Naive thymus-derived CD8-positive, alpha-beta T cell (primary cell): ENCODE measurements at regions not wholly inside any gene's neighbourhood (a gene's known extent, or its start where the extent isn't known, plus 50 kb on each side); places are given as distances from the start of the nearest gene placed in this dataset.

Experiments used
- ATAC-seq, 2 donors: fragments of 150-1000 bp; cut with Tn5 transposase in 1 of 2; sonication (Bioruptor Pico), chemical (Tn5 transposase) in 1 of 2; 1 replicate in 1 of 2; 2 replicates in 1 of 2; pipeline ENCODE4 v1.10.0; 2021; ENCODE audit warnings: mild to moderate bottlenecking in 2 of 2, moderate library complexity in 2 of 2
- POLR2A ChIA-PET: fragments of 350-600 bp; sonication (Branson Sonifier 250); formaldehyde crosslinking; loops from one replicate; lab custom pipeline; 2021; ENCODE audit warnings: antibody characterized with exemption; lab: Charles Lee
- DNase-seq, 10 donors: peaks; one replicate each; pipeline versions ENCODE4 v3.0.0 to v3.0.0-alpha.2; 2020 to 2022
- H3K27ac Mint-ChIP-seq, 10 donors: one replicate each; pipeline ENCODE4 v1.8.0; 2020 to 2022; ENCODE audit warnings: mild to moderate bottlenecking in 10 of 10, mixed read lengths in 10 of 10, moderate library complexity in 4 of 10, inconsistent platforms in 1 of 10
- H3K27me3 Mint-ChIP-seq, 5 donors: one replicate each; pipeline ENCODE4 v1.8.0; 2021 to 2022; ENCODE audit warnings: mixed read lengths in 5 of 5
- H3K36me3 Mint-ChIP-seq, 3 donors: one replicate each; pipeline ENCODE4 v1.8.0; 2020 to 2022; ENCODE audit warnings: mixed read lengths in 3 of 3, mild to moderate bottlenecking in 2 of 3, inconsistent platforms in 1 of 3
- H3K4me1 Mint-ChIP-seq, 4 donors: one replicate each; pipeline ENCODE4 v1.8.0; 2021 to 2022; ENCODE audit warnings: mixed read lengths in 4 of 4
- H3K4me3 Mint-ChIP-seq, 10 donors: one replicate each; pipeline ENCODE4 v1.8.0; 2020 to 2022; ENCODE audit warnings: mild to moderate bottlenecking in 10 of 10, mixed read lengths in 10 of 10, moderate library complexity in 6 of 10, inconsistent platforms in 1 of 10
- H3K9me3 Mint-ChIP-seq, 9 donors: one replicate each; pipeline ENCODE4 v1.8.0; 2020 to 2022; ENCODE audit warnings: mixed read lengths in 9 of 9, mild to moderate bottlenecking in 3 of 9, inconsistent platforms in 1 of 9, moderate library complexity in 1 of 9

DNA sequence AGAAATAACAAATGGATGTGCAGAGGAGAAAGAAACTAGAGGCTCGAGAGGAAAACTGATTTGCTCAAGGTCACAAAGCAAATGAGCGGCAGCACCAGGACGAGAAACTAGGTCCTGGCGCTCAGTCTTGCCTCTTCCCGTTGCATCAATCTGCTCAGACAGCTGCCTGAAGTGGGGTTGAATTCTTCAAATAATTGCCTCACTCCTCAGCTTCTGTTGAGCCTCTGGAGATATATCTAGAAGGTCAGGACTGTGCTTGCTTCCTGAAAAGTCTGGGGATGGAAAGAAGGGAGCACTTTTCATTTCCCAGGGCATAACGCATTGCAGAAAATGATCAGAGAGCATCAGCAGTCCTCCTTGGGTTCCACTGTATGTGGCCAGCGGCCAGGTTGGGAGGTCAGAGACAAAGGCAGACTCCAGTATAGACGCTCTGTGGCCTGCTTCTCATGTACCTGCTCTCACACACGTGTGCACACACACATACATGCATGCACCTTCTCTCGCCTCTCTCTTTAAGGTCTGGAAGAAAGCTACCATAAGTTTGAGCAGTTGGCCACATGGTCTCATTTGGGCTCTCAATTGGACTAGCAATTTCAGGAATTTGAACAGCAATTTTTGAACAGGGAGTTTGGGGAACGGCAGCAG, 83.7 kb upstream of the DUSP5 start:
- H3K27me3 Mint-ChIP-seq = peaks cover 0 to under 1% (median under 1%) of the 10 kb centered on the region in 5 donors
- peak overlapping the region; percentile 26 to 88 (median 77) for H3K27ac Mint-ChIP-seq
- H3K4me3 Mint-ChIP-seq = peak overlapping the region in 9 of 10 donors; percentile 2 to 80 (median 60)
- no peaks in the 10 kb centered on the region for H3K9me3 Mint-ChIP-seq
- ATAC-seq (peak; percentile 20 to 30), DNase-seq (no peak)
- no peaks in the 10 kb centered on the region for H3K36me3 Mint-ChIP-seq
- POLR2A ChIA-PET = no interaction called here
- peaks cover 13 to 62% (median 20%) of the 10 kb centered on the region in 4 donors for H3K4me1 Mint-ChIP-seq

- Mint-ChIP-seq H3K4me3 (peak overlapping the region; percentile 2 to 80 (median 58)), H3K36me3 (no peaks in the 10 kb centered on the region), H3K4me1 (peaks cover 13 to 66% (median 21%) of the 10 kb centered on the region in 4 donors), H3K27me3 (peaks cover 0 to 7% (median 3%) of the 10 kb centered on the region in 5 donors), H3K9me3 (no peaks in the 10 kb centered on the region), H3K27ac (peak overlapping the region; percentile 39 to 88 (median 78))
- peak; percentile 31 to 92 (median 80) for DNase-seq
- POLR2A ChIA-PET = interaction anchor here (0.6 to 1.1 kb wide), 2 partner anchors 44 to 59 kb away, joined by 3 to 5 read pairs; no protein-coding TSS in a partner anchor
- peak; percentile 96 to 97 for ATAC-seq
Observed at GRCh38 chr10:110414548-110415309, 83.0 kb upstream of the DUSP5 start.

DNA sequence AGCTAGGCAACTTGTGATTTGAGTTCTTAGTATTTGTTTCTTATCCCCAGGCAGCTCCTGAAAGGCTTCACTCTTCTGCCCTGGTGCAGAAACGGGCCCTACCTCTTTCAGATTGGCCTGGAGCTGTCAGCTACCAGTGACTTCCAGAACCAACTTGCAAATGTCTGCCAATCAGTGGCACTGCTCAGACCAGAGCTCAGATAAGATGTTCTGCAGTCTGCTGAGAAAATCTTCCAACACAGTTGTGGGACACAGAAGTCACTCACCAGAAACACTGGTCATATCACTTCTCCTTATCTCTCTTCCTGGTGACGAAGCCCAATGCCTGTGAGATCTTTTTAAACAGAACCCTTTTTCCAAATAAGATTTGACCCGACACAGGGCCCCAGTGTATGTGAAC, 81.9 kb upstream of the DUSP5 start:
- H3K9me3 Mint-ChIP-seq = no peaks in the 10 kb centered on the region
- DNase-seq = no peak
- POLR2A ChIA-PET = interaction anchor here (1.1 kb wide), 1 partner anchor 61 kb away, joined by 3 read pairs; no protein-coding TSS in a partner anchor
- no peak overlapping the region for H3K27ac Mint-ChIP-seq
- H3K4me3 Mint-ChIP-seq = no peak overlapping the region
- H3K4me1 Mint-ChIP-seq = peaks cover 13 to 68% (median 23%) of the 10 kb centered on the region in 4 donors
- H3K36me3 Mint-ChIP-seq = no peaks in the 10 kb centered on the region
- peaks cover 0 to 18% (median 7%) of the 10 kb centered on the region in 5 donors for H3K27me3 Mint-ChIP-seq
- no peak for ATAC-seq

DNA sequence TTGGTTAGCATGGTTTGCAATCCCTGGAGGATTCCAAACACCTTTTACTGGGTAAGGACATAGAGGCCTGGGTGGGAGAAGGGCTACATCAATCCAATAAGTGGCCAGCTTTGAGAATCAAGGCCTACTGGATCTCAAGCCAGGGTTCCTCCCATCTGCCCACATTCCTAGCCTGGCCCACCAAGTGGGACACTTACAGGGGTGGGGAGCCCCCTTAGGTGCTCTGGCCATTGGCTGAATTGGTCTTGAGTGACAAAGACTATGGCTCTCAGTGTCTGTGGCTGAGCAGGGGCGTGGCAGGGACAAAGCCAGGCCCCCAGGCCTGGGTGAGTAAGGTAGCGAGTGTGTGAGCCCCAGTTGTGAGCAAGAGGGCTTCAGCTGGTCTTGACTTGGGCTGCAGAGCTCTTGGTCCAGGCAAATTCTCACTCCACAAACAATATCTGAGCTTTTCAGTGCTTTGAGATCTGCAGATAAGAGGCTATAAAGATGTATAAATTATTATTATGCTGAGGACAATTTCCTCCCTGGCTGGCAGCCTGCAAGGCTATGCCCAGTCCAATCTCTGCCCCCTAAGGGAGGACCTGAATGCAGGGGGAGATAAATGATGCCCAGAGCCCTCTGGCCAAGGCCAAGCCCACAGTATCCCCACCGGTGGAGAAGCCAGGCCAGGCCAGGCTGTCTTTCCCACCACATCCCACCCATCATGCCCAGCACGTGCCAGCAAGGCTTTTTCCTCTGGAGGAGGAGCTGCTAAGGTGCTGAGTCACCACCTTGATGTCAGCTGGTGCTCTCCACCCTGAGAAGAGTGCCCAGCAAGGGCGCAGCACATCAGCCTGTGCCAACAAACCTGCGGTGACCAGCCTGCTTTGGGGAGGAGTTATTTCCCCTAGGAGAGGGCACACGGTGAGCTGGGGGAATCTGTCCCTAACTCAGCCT, 80.7 kb upstream of the DUSP5 start:
- no peak overlapping the region for H3K27ac Mint-ChIP-seq
- no peaks in the 10 kb centered on the region for H3K36me3 Mint-ChIP-seq
- H3K9me3 Mint-ChIP-seq = no peaks in the 10 kb centered on the region
- H3K4me3 Mint-ChIP-seq = no peak overlapping the region
- H3K27me3 Mint-ChIP-seq = peaks cover 0 to 30% (median 7%) of the 10 kb centered on the region in 5 donors
- ATAC-seq (no peak), DNase-seq (no peak)
- H3K4me1 Mint-ChIP-seq = peaks cover 15 to 73% (median 23%) of the 10 kb centered on the region in 4 donors
- POLR2A ChIA-PET = no interaction called here

GRCh38 chr10:110418218-110418617, 79.5 kb upstream of the DUSP5 start:
- H3K9me3 Mint-ChIP-seq = no peaks in the 10 kb centered on the region
- POLR2A ChIA-PET = no interaction called here
- ATAC-seq = no peak
- H3K27ac Mint-ChIP-seq = no peak overlapping the region
- H3K4me1 Mint-ChIP-seq = peaks cover 13 to 63% (median 23%) of the 10 kb centered on the region in 4 donors
- no peak overlapping the region for H3K4me3 Mint-ChIP-seq
- no peak for DNase-seq
- H3K27me3 Mint-ChIP-seq = peaks cover 0 to 30% (median 9%) of the 10 kb centered on the region in 5 donors
- no peaks in the 10 kb centered on the region for H3K36me3 Mint-ChIP-seq

GRCh38 chr10:110419265-110419664, 78.4 kb upstream of the DUSP5 start:
- peaks cover 11 to 58% (median 14%) of the 10 kb centered on the region in 4 donors for H3K4me1 Mint-ChIP-seq
- DNase-seq = no peak
- H3K9me3 Mint-ChIP-seq = no peaks in the 10 kb centered on the region
- H3K27me3 Mint-ChIP-seq = peaks cover 0 to 30% (median 9%) of the 10 kb centered on the region in 5 donors
- no peak for ATAC-seq
- H3K27ac Mint-ChIP-seq = peak overlapping the region in 1 of 10 donors; percentile 39
- no peak overlapping the region for H3K4me3 Mint-ChIP-seq
- no peaks in the 10 kb centered on the region for H3K36me3 Mint-ChIP-seq
- POLR2A ChIA-PET = no interaction called here

- H3K4me3 Mint-ChIP-seq = peak overlapping the region in 1 of 10 donors; percentile 12
- peaks cover 0 to 30% (median 9%) of the 10 kb centered on the region in 5 donors for H3K27me3 Mint-ChIP-seq
- DNase-seq (no peak), ATAC-seq (no peak)
- peaks cover 0 to 49% (median 4%) of the 10 kb centered on the region in 4 donors for H3K4me1 Mint-ChIP-seq
- no peaks in the 10 kb centered on the region for H3K9me3 Mint-ChIP-seq
- no peaks in the 10 kb centered on the region for H3K36me3 Mint-ChIP-seq
- H3K27ac Mint-ChIP-seq = peak overlapping the region in 2 of 10 donors; percentile 40 to 57
- POLR2A ChIA-PET = no interaction called here
Observed at GRCh38 chr10:110420401-110421193, 77.1 kb upstream of the DUSP5 start.

DNA sequence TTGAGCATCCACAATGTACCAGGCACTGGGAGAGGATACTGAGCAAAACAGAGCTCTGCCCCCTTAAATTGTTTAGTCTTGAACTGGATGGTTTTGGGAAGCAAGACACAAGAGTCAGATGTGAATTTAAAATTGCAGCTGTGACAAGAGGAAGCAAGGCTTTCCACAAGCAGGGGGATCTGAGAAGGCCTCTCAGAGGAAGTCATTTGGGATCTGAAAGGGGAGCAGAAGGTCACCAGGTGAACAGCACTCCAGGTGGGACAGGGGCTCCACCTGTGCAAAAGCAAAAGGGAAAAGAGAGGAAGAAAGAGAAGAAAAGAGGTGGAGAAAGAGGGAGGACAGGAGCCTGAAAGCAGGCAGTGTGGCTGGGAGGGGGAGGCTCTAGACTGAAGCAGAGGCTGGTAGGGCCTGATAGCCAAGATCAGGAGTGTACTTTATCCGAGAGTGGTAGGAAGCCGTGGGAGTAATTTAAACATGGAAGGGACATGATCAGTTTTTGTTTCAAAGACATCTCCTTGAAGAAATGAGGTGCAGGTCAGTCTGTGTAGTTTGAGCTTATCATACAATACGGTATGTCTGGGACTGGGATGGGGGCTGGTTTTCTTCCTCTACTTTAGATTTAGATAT, 76.1 kb upstream of the DUSP5 start:
- POLR2A ChIA-PET = interaction anchor here (0.7 kb wide), 1 partner anchor 23 kb away, joined by 4 read pairs; no protein-coding TSS in a partner anchor
- DNase-seq = no peak

DNA sequence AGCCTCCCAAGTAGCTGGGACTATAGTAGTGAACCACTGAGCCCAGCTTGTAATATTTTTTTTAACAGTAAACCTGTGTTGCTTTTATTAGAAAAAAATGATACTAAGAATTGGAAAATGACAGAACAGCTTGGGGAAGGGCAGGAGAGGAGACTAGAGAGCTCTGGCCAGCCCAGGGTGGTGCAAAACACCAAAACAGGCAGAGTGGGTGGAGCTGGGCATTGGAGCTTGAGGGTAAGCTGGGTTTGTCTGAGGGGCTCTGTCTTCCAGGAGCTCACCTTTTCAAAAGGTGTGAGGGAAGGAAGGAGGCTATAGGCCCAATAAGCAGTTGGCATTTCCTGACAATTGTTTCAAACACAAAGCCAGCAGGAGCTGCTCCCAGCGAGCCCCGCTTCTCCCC, 75.2 kb upstream of the DUSP5 start:
- H3K27ac Mint-ChIP-seq = no peak overlapping the region
- ATAC-seq (no peak), DNase-seq (no peak)
- POLR2A ChIA-PET = interaction anchor here (0.7 kb wide), 1 partner anchor 24 kb away, joined by 4 read pairs; no protein-coding TSS in a partner anchor
- H3K36me3 Mint-ChIP-seq = no peaks in the 10 kb centered on the region
- no peak overlapping the region for H3K4me3 Mint-ChIP-seq
- H3K9me3 Mint-ChIP-seq = no peaks in the 10 kb centered on the region
- peaks cover 0 to 30% (median 9%) of the 10 kb centered on the region in 5 donors for H3K27me3 Mint-ChIP-seq
- peaks cover 0 to 55% (median 4%) of the 10 kb centered on the region in 4 donors for H3K4me1 Mint-ChIP-seq

More for the DNA sequence above, 76.1 kb upstream of the DUSP5 start:
- peaks cover 0 to 50% (median 4%) of the 10 kb centered on the region in 4 donors for H3K4me1 Mint-ChIP-seq
- peak overlapping the region in 1 of 10 donors; percentile 41 for H3K27ac Mint-ChIP-seq
- no peaks in the 10 kb centered on the region for H3K9me3 Mint-ChIP-seq
- H3K4me3 Mint-ChIP-seq = no peak overlapping the region
- ATAC-seq = no peak
- no peaks in the 10 kb centered on the region for H3K36me3 Mint-ChIP-seq
- H3K27me3 Mint-ChIP-seq = peaks cover 0 to 30% (median 9%) of the 10 kb centered on the region in 5 donors

GRCh38 chr10:110423650-110424049, 74.1 kb upstream of the DUSP5 start:
- ATAC-seq = no peak
- H3K4me3 Mint-ChIP-seq = no peak overlapping the region
- POLR2A ChIA-PET = no interaction called here
- no peaks in the 10 kb centered on the region for H3K36me3 Mint-ChIP-seq
- DNase-seq = no peak
- H3K9me3 Mint-ChIP-seq = no peaks in the 10 kb centered on the region
- H3K4me1 Mint-ChIP-seq = peaks cover 0 to 55% (median 4%) of the 10 kb centered on the region in 4 donors
- H3K27ac Mint-ChIP-seq = no peak overlapping the region
- peaks cover 0 to 30% (median 9%) of the 10 kb centered on the region in 5 donors for H3K27me3 Mint-ChIP-seq

- POLR2A ChIA-PET = no interaction called here
- Mint-ChIP-seq H3K27me3 (peaks cover 0 to 12% (median 1%) of the 10 kb centered on the region in 5 donors), H3K27ac (no peak overlapping the region), H3K9me3 (no peaks in the 10 kb centered on the region), H3K4me1 (peaks cover 0 to 39% (median under 1%) of the 10 kb centered on the region in 4 donors), H3K36me3 (no peaks in the 10 kb centered on the region), H3K4me3 (no peak overlapping the region)
- DNase-seq (no peak), ATAC-seq (no peak)
Observed at GRCh38 chr10:110425684-110426293, 71.9 kb upstream of the DUSP5 start.
